B cell (primary cell): ENCODE measurements at regions not wholly inside any gene's neighbourhood (a gene's known extent, or its start where the extent isn't known, plus 50 kb on each side); places are given as distances from the start of the nearest gene placed in this dataset.

ENCODE experiments used
- CTCF ChIP-seq: fragments of 200-600 bp; IDR thresholded peaks from one replicate; pipeline ENCODE4 v1.8.0; 2022; ENCODE audit warnings: antibody characterized with exemption, mild to moderate bottlenecking
- EZH2 ChIP-seq: IDR thresholded peaks from 2 replicates; pipeline ENCODE4 v1.6.1; 2012; ENCODE audit warnings: borderline replicate concordance, low read depth, mild to moderate bottlenecking, moderate library complexity, low read length; ENCODE audit not compliant: insufficient read depth, poor library complexity, severe bottlenecking

GRCh38 chr5:96193946-96194345 lies 232.3 kb upstream of the ELL2 start:
- TF ChIP-seq CTCF (no peak), EZH2 (no peak)
